RWPE2 (cell line): ENCODE measurements at regions not wholly inside any gene's neighbourhood (a gene's known extent, or its start where the extent isn't known, plus 50 kb on each side); places are given as distances from the start of the nearest gene placed in this dataset.
A peak's percentile ranks its signal among the peaks of the same experiment; 100 is the strongest.

ENCODE experiments used
- ATAC-seq: fragments of 200-7000 bp; cut with Tn5 transposase; 3 replicates; pipeline ENCODE4 v1.9.1; 2021; ENCODE audit warnings: low read depth
- DNase-seq: peaks from one replicate; pipeline ENCODE4 v3.0.0-alpha.2; 2020; ENCODE audit warnings: low spot score
- H3K27ac ChIP-seq: fragments of 450-650 bp; 2 replicates; pipeline ENCODE4 v1.5.1; 2017; ENCODE audit warnings: mild to moderate bottlenecking; ENCODE audit not compliant: poor library complexity, severe bottlenecking
- H3K27me3 ChIP-seq: fragments of 250-450 bp; sonication (Bioruptor Pico); 2 replicates; pipeline ENCODE4 v1.5.1; 2021; ENCODE audit warnings: mild to moderate bottlenecking, moderate library complexity; ENCODE audit not compliant: insufficient read depth, poor library complexity, severe bottlenecking
- H3K36me3 ChIP-seq: fragments of 250-450 bp; sonication (Bioruptor Pico); 2 replicates; pipeline ENCODE4 v1.5.1; 2020; ENCODE audit warnings: low read depth, mild to moderate bottlenecking, moderate library complexity
- H3K4me1 ChIP-seq: fragments of 250-450 bp; sonication (Bioruptor Pico); 2 replicates; pipeline ENCODE4 v1.5.1; 2021; ENCODE audit warnings: mild to moderate bottlenecking, moderate library complexity; ENCODE audit not compliant: insufficient read depth, poor library complexity, severe bottlenecking
- H3K4me3 ChIP-seq: fragments of 250-450 bp; sonication (Bioruptor Pico); 2 replicates; pipeline ENCODE4 v1.5.1; 2021; ENCODE audit warnings: mild to moderate bottlenecking, moderate library complexity; ENCODE audit not compliant: severe bottlenecking
- H3K9me3 ChIP-seq: fragments of 250-450 bp; sonication (Bioruptor Pico); 2 replicates; pipeline ENCODE4 v1.5.1; 2021; ENCODE audit warnings: mild to moderate bottlenecking, moderate library complexity; ENCODE audit not compliant: severe bottlenecking
- CTCF ChIP-seq: fragments of 450-650 bp; IDR thresholded peaks from one replicate; pipeline ENCODE4 v1.5.1; 2017; ENCODE audit warnings: mild to moderate bottlenecking, moderate library complexity; ENCODE audit not compliant: poor library complexity, severe bottlenecking

DNA sequence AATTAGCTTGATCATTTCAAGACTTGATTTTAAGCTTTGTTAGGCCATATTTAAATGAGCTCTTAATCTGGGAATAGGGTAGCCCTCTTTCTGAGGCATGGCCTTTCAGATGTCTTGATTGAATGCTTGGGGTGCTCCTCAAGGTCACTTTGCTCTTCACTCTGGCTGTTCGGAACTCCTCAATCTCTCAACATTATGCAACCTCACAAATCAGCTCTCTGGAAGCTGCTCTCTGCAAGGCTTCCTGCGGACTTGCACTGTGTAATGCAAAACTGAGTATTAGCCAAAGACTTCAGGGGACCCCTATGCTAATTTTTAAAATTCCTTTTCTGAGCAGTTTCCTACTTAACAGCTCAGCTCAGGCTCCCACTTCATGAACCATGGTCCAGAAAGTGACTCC is 398.3 kb downstream of the PRDM5 start:
- no peak for TF ChIP-seq CTCF
- Histone ChIP-seq H3K4me3 (no peak overlapping the region), H3K4me1 (no peaks in the 10 kb centered on the region), H3K27me3 (no peaks in the 10 kb centered on the region), H3K27ac (no peak overlapping the region), H3K36me3 (no peaks in the 10 kb centered on the region), H3K9me3 (no peaks in the 10 kb centered on the region)
- no peak for ATAC-seq
- no peak for DNase-seq

DNA sequence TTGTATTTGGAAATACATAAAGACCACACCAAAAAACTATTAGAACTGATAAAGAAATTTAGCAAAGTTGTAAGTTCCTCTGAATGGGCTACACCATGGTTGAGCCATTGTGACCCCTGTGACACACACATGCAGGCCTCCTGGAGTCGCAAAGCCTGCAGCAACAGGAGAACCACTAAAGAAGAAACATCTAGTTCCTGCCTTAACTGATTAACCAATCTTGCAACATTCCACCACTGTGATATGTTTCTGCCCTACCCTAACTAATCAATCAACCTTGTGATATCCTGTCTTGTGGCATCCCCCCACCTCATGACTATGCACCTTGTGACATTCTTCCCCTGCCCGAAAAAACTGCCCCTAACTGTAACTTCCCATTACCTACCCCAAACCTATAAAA is 401.8 kb downstream of the PRDM5 start:
- Histone ChIP-seq H3K9me3 (no peaks in the 10 kb centered on the region), H3K4me1 (peaks cover 12% of the 10 kb centered on the region), H3K27me3 (no peaks in the 10 kb centered on the region), H3K36me3 (no peaks in the 10 kb centered on the region), H3K4me3 (no peak overlapping the region), H3K27ac (no peak overlapping the region)
- TF ChIP-seq CTCF: no peak
- no peak for ATAC-seq
- no peak for DNase-seq

DNA sequence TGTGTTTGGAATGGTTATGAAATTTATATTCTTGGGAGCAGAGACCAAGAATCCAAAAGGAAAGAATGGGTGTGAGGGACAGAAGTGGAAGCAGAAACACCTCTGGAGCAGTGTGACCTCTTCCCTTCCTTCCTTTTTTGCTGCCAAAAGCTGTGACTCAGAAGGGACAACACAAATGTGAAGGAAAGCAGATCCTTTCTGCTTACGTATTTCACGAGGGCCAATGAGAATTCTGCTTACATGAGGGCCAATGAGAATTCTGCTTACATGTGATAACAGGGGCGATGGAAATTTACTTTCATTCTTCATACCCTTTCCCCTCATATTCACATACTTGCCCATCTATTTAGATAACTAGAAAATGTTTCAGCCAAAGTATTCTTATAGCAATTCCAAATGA is 404.6 kb downstream of the PRDM5 start:
- peak; percentile 75 for ATAC-seq
- no peak overlapping the region for H3K27ac ChIP-seq

DNA sequence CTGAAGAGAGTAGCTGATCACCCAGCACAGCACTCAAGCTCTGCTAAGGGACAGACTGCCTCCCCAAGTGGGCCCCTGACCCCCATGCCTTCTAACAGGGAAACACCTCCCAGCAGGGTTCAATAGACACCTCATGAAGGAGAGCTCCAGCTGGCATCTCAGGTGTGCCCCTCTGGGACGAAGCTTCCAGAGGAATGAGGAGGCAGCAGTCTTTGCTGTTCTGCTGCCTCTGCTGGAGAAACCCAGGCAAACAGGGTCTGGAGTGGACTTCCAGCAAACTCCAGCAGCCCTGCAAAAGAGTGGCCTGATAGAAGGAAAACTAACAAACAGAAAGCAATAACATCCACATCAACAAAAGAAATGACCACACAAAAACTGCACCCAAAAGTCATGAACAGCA is 412.8 kb downstream of the PRDM5 start:
- TF ChIP-seq CTCF: no peak
- Histone ChIP-seq H3K27ac (no peak overlapping the region), H3K9me3 (no peaks in the 10 kb centered on the region), H3K4me1 (no peaks in the 10 kb centered on the region), H3K27me3 (no peaks in the 10 kb centered on the region), H3K4me3 (no peak overlapping the region), H3K36me3 (no peaks in the 10 kb centered on the region)
- DNase-seq (no peak), ATAC-seq (no peak)

More for the DNA sequence above, 404.6 kb downstream of the PRDM5 start:
- Histone ChIP-seq H3K36me3 (no peaks in the 10 kb centered on the region), H3K4me3 (peak overlapping the region; percentile 15), H3K27me3 (no peaks in the 10 kb centered on the region), H3K4me1 (peaks cover 12% of the 10 kb centered on the region), H3K9me3 (no peaks in the 10 kb centered on the region)
- no peak for DNase-seq
- TF ChIP-seq CTCF: no peak

DNA sequence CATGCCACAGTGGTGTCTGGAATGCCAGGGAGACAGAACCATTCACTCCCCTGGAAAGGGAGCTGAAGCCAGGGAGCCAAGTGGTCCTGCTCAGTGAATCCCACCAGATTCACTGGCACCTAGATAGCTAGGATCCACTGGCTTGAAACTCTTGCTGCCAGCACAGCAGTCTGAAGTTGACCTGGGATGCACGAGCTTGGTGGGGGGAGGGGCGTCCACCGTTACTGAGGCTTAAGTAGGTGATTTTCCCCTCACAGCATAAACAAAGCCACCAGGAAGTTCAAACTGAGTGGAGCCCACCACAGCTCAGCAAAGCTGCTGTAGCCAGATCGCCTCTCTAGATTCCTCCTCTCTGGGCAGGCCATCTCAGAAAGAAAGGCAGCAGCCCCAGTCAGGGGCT is 413.3 kb downstream of the PRDM5 start:
- Histone ChIP-seq H3K4me3 (no peak overlapping the region), H3K27ac (no peak overlapping the region), H3K4me1 (no peaks in the 10 kb centered on the region), H3K9me3 (no peaks in the 10 kb centered on the region), H3K36me3 (no peaks in the 10 kb centered on the region), H3K27me3 (no peaks in the 10 kb centered on the region)
- no peak for TF ChIP-seq CTCF
- ATAC-seq (no peak), DNase-seq (no peak)
